A673 (cell line): ENCODE measurements at regions not wholly inside any gene's neighbourhood (a gene's known extent, or its start where the extent isn't known, plus 50 kb on each side); places are given as distances from the start of the nearest gene placed in this dataset.

Experiments
- CTCF ChIP-seq: fragments of 300-800, 200-600 bp; sonication (generic); conservative IDR thresholded peaks from 2 replicates; pipeline ENCODE4 v1.5.1; 2017; ENCODE audit warnings: low read depth, mild to moderate bottlenecking, antibody characterized with exemption, low read length, moderate library complexity, mixed read lengths
- EZH2 ChIP-seq: fragments of 200-600 bp; sonication (generic); IDR thresholded peaks from 2 replicates; pipeline ENCODE4 v1.6.1; 2017; ENCODE audit warnings: borderline replicate concordance, low read depth, mild to moderate bottlenecking, mixed read lengths, antibody characterized with exemption, low read length; ENCODE audit not compliant: poor library complexity, severe bottlenecking

GRCh38 chr7:94792241-94792640 is 115.2 kb upstream of the PPP1R9A start:
- TF ChIP-seq CTCF = no peak
- TF ChIP-seq EZH2 = no peak
